ENCODE measurements at regions not wholly inside any gene's neighbourhood (a gene's known extent, or its start where the extent isn't known, plus 50 kb on each side); places are given as distances from the start of the nearest gene placed in this dataset.
"Not testable (repeated sequence)": the region's sequence is repeated elsewhere in the genome, so short reads cannot be mapped to it uniquely, and the experiment has no call there.

- H3K4me1 ChIP-seq (ENCODE audit: control insufficient read depth, insufficient read depth, low read length); H3K27me3 ChIP-seq (ENCODE audit: control insufficient read depth, insufficient read depth, low read length); H3K36me3 ChIP-seq (ENCODE audit: control insufficient read depth, insufficient read depth, low read length); H3K9me3 ChIP-seq (ENCODE audit: control insufficient read depth, insufficient read depth, low read length); H3K4me3 ChIP-seq (ENCODE audit: low read depth, low read length); H3K27ac ChIP-seq (ENCODE audit: low read depth, low read length); H3K9ac ChIP-seq (ENCODE audit: low read depth, low read length): not testable (repeated sequence)
Measured at GRCh38 chr9:41619254-41619653, 430.1 kb upstream of the ZNG1F start.

- not testable (repeated sequence) for H3K36me3 ChIP-seq (ENCODE audit: control insufficient read depth, insufficient read depth, low read length); H3K27me3 ChIP-seq (ENCODE audit: control insufficient read depth, insufficient read depth, low read length); H3K9me3 ChIP-seq (ENCODE audit: control insufficient read depth, insufficient read depth, low read length); H3K9ac ChIP-seq (ENCODE audit: low read depth, low read length); H3K27ac ChIP-seq (ENCODE audit: low read depth, low read length); H3K4me3 ChIP-seq (ENCODE audit: low read depth, low read length); H3K4me1 ChIP-seq (ENCODE audit: control insufficient read depth, insufficient read depth, low read length)
Measured at GRCh38 chr9:41606961-41607547, 417.9 kb upstream of the ZNG1F start.

GRCh38 chr9:41565572-41565971 lies 376.5 kb upstream of the ZNG1F start:
- not testable (repeated sequence) for H3K27me3 ChIP-seq (ENCODE audit: control insufficient read depth, insufficient read depth, low read length); H3K9me3 ChIP-seq (ENCODE audit: control insufficient read depth, insufficient read depth, low read length); H3K9ac ChIP-seq (ENCODE audit: low read depth, low read length); H3K36me3 ChIP-seq (ENCODE audit: control insufficient read depth, insufficient read depth, low read length); H3K4me3 ChIP-seq (ENCODE audit: low read depth, low read length); H3K4me1 ChIP-seq (ENCODE audit: control insufficient read depth, insufficient read depth, low read length); H3K27ac ChIP-seq (ENCODE audit: low read depth, low read length)
